DOHH2 (cell line): ENCODE measurements at regions not wholly inside any gene's neighbourhood (a gene's known extent, or its start where the extent isn't known, plus 50 kb on each side); places are given as distances from the start of the nearest gene placed in this dataset.

Experiments
- CTCF ChIP-seq: fragments of 200-600 bp; sonication (generic); IDR thresholded peaks from one replicate; pipeline ENCODE4 v1.5.1; 2014; ENCODE audit warnings: antibody characterized with exemption, mild to moderate bottlenecking, low read depth, low read length; ENCODE audit not compliant: poor library complexity, severe bottlenecking
- EZH2phosphoT487 ChIP-seq: fragments of 200-600 bp; sonication (generic); IDR thresholded peaks from 2 replicates; pipeline ENCODE4 v1.6.1; 2017; ENCODE audit warnings: borderline replicate concordance, mild to moderate bottlenecking, antibody characterized with exemption, low read length, moderate library complexity, mixed read lengths

GRCh38 chr16:82350560-82350959 is 180.5 kb upstream of the MPHOSPH6 start:
- TF ChIP-seq CTCF = no peak
- TF ChIP-seq EZH2phosphoT487 = no peak
